Fibroblast of lung (primary cell): ENCODE measurements at regions not wholly inside any gene's neighbourhood (a gene's known extent, or its start where the extent isn't known, plus 50 kb on each side); places are given as distances from the start of the nearest gene placed in this dataset.

Experiments
- DNase-seq, 2 donors: peaks; one replicate each; pipeline versions ENCODE4 v3.0.0 to v3.0.0-alpha.2; 2010; ENCODE audit warnings: low read depth in 2 of 2
- H2AFZ ChIP-seq: 2 replicates; pipeline ENCODE4 v1.5.1; 2012; ENCODE audit warnings: low read length, control low read depth, inconsistent platforms
- H3K27ac ChIP-seq: 2 replicates; pipeline ENCODE4 v1.5.1; 2011; ENCODE audit warnings: low read length, control low read depth; ENCODE audit not compliant: insufficient read depth
- H3K27me3 ChIP-seq: 2 replicates; pipeline ENCODE4 v1.5.1; 2011; ENCODE audit warnings: mild to moderate bottlenecking, low read length; ENCODE audit not compliant: control insufficient read depth, insufficient read depth
- H3K36me3 ChIP-seq: 2 replicates; pipeline ENCODE4 v1.5.1; 2011; ENCODE audit warnings: low read length; ENCODE audit not compliant: control insufficient read depth, insufficient read depth
- H3K4me1 ChIP-seq: 2 replicates; pipeline ENCODE4 v1.5.1; 2011; ENCODE audit warnings: low read length; ENCODE audit not compliant: control insufficient read depth, insufficient read depth; ENCODE audit errors: extremely low read depth
- H3K4me2 ChIP-seq: 2 replicates; pipeline ENCODE4 v1.5.1; 2011; ENCODE audit warnings: low read length, control low read depth; ENCODE audit not compliant: insufficient read depth; ENCODE audit errors: extremely low read depth
- H3K4me3 ChIP-seq, 4 experiments: fragments of 200-600 bp in 1 of 4; sonication (generic) in 1 of 4; replicated peaks in 1 of 4; 2 replicates each; pipeline ENCODE4 v1.5.1; 2011 to 2016; ENCODE audit warnings: low read length in 4 of 4, low read depth in 3 of 4, mild to moderate bottlenecking in 3 of 4, control low read depth in 2 of 4, inconsistent platforms in 1 of 4, mixed read lengths in 1 of 4; ENCODE audit not compliant: insufficient read depth in 1 of 4; ENCODE audit errors: control extremely low read depth in 1 of 4
- H3K79me2 ChIP-seq: 2 replicates; pipeline ENCODE4 v1.5.1; 2012; ENCODE audit warnings: mild to moderate bottlenecking, low read length, inconsistent platforms; ENCODE audit not compliant: control insufficient read depth, insufficient read depth
- H3K9ac ChIP-seq: 2 replicates; pipeline ENCODE4 v1.5.1; 2011; ENCODE audit warnings: mild to moderate bottlenecking, low read length, control low read depth; ENCODE audit not compliant: insufficient read depth
- H3K9me3 ChIP-seq: 2 replicates; pipeline ENCODE4 v1.5.1; 2012; ENCODE audit warnings: low read depth, low read length; ENCODE audit not compliant: control insufficient read depth, insufficient read depth
- H4K20me1 ChIP-seq: 2 replicates; pipeline ENCODE4 v1.5.1; 2011; ENCODE audit warnings: low read length; ENCODE audit not compliant: control insufficient read depth, insufficient read depth; ENCODE audit errors: extremely low read depth
- EZH2 ChIP-seq: IDR thresholded peaks from 2 replicates; pipeline ENCODE4 v1.5.1; 2012; ENCODE audit warnings: low read length, control low read depth, mild to moderate bottlenecking; ENCODE audit errors: missing control alignments
- TF ChIP-seq, protein P1 (sequence below), 2 donors: IDR thresholded peaks in 1 of 2; conservative IDR thresholded peaks in 1 of 2; 1 replicate in 1 of 2; 2 replicates in 1 of 2; pipeline ENCODE4 v1.5.1; 2011 to 2012; ENCODE audit warnings: low read length in 2 of 2, control low read depth in 1 of 2, inconsistent platforms in 1 of 2, low read depth in 1 of 2, mild to moderate bottlenecking in 1 of 2

DNA sequence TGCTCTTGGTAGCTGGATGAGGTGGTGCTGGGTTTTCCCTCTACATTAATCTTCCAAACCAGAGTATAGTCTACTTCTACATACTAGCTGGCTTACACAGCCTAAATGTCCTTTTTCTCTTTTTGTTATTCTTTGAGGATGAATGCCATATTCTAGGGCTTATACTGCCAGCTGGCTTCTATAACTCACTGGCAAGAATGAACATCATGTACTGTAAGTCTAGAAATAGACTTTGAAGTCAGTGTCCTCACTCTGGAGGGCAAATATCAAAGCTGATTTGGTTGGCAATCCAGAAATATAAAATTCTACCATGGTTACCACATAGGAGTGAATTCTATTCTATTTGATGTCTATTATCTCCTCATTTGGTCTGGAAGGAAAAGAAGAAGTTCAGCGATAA is 251.7 kb upstream of the TYRP1 start:
- H3K27me3 ChIP-seq = no peaks in the 10 kb centered on the region
- no peak overlapping the region for H3K4me3 ChIP-seq
- no peaks in the 10 kb centered on the region for H3K9me3 ChIP-seq
- H3K9ac ChIP-seq = no peak overlapping the region
- H4K20me1 ChIP-seq = no peaks in the 10 kb centered on the region
- H3K4me2 ChIP-seq = no peak overlapping the region
- no peak overlapping the region for H3K27ac ChIP-seq
- TF ChIP-seq, protein P1, sequence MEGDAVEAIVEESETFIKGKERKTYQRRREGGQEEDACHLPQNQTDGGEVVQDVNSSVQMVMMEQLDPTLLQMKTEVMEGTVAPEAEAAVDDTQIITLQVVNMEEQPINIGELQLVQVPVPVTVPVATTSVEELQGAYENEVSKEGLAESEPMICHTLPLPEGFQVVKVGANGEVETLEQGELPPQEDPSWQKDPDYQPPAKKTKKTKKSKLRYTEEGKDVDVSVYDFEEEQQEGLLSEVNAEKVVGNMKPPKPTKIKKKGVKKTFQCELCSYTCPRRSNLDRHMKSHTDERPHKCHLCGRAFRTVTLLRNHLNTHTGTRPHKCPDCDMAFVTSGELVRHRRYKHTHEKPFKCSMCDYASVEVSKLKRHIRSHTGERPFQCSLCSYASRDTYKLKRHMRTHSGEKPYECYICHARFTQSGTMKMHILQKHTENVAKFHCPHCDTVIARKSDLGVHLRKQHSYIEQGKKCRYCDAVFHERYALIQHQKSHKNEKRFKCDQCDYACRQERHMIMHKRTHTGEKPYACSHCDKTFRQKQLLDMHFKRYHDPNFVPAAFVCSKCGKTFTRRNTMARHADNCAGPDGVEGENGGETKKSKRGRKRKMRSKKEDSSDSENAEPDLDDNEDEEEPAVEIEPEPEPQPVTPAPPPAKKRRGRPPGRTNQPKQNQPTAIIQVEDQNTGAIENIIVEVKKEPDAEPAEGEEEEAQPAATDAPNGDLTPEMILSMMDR (conservative IDR thresholded peaks at IDR 0.05 in 1 of 2, IDR thresholded peaks at IDR 0.05 in 1 of 2; ENCODE audit: low read depth in 1 of 2, low read length in 2 of 2) = no peak
- TF ChIP-seq EZH2 = no peak
- DNase-seq = no peak
- no peaks in the 10 kb centered on the region for H3K79me2 ChIP-seq
- H3K36me3 ChIP-seq = no peaks in the 10 kb centered on the region
- H3K4me1 ChIP-seq = no peaks in the 10 kb centered on the region
- no peak overlapping the region for H2AFZ ChIP-seq

DNA sequence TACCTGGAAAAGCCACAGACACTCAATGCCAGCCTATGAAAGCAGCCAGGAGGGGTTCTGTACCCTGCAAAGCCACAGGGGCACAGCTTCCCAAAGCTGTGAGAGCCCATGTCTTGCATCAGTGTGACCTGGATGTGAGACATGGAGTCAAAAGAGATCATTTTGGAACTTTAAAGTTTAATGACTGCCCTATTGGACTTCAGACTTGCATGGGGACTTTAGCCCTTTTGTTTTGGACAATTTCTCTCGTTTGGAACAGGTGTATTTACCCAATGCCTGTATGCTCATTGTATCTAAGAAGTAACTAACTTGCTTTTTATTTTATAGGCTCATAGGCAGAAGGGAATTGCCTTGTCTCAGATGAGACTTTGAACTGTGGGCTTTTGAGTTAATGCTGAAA is 244.9 kb upstream of the TYRP1 start:
- Histone ChIP-seq H3K36me3 (no peaks in the 10 kb centered on the region), H3K9me3 (no peaks in the 10 kb centered on the region), H3K9ac (no peak overlapping the region)

DNA sequence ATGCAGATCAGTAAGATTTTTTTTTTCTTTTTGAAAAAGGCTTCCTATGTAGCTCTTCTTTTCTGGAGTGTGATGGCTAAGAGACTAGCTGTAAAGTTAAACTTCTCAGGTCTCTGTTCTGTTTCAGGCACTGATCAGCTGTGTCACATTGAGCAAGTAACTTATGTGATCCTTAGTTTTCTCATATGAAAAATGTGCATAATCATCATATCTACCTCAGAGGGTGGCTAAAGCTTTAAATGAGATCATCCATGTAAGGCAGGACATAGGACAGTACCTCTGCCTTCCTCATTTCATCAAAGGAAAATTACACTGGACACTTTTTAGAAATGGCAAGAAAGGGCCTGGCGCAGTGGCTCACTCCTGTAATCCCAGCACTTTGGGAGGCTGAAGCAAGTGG is 235.9 kb upstream of the TYRP1 start:
- no peak overlapping the region for H3K9ac ChIP-seq
- no peak overlapping the region for H3K27ac ChIP-seq
- no peak overlapping the region for H3K4me2 ChIP-seq
- no peaks in the 10 kb centered on the region for H3K27me3 ChIP-seq
- H4K20me1 ChIP-seq = no peaks in the 10 kb centered on the region
- H3K4me3 ChIP-seq = no peak overlapping the region
- no peaks in the 10 kb centered on the region for H3K9me3 ChIP-seq
- no peak for DNase-seq
- no peaks in the 10 kb centered on the region for H3K4me1 ChIP-seq
- H2AFZ ChIP-seq = no peak overlapping the region
- TF ChIP-seq, protein P1 (conservative IDR thresholded peaks at IDR 0.05 in 1 of 2, IDR thresholded peaks at IDR 0.05 in 1 of 2; ENCODE audit: low read depth in 1 of 2, low read length in 2 of 2) = no peak
- TF ChIP-seq EZH2 = no peak
- no peaks in the 10 kb centered on the region for H3K79me2 ChIP-seq
- no peaks in the 10 kb centered on the region for H3K36me3 ChIP-seq

More for the DNA sequence above, 244.9 kb upstream of the TYRP1 start:
- Histone ChIP-seq H3K4me1 (no peaks in the 10 kb centered on the region), H3K27me3 (no peaks in the 10 kb centered on the region), H3K79me2 (no peaks in the 10 kb centered on the region), H3K4me2 (no peak overlapping the region), H3K27ac (no peak overlapping the region), H4K20me1 (no peaks in the 10 kb centered on the region), H2AFZ (no peak overlapping the region), H3K4me3 (no peak overlapping the region)
- TF ChIP-seq, protein P1 (conservative IDR thresholded peaks at IDR 0.05 in 1 of 2, IDR thresholded peaks at IDR 0.05 in 1 of 2; ENCODE audit: low read depth in 1 of 2, low read length in 2 of 2) = no peak
- no peak for TF ChIP-seq EZH2
- no peak for DNase-seq
